GM21786 (cell line): ENCODE measurements at regions not wholly inside any gene's neighbourhood (a gene's known extent, or its start where the extent isn't known, plus 50 kb on each side); places are given as distances from the start of the nearest gene placed in this dataset.
"Not testable (repeated sequence)": the region's sequence is repeated elsewhere in the genome, so short reads cannot be mapped to it uniquely, and the experiment has no call there.

Source experiments
- ATAC-seq: cut with Tn5 transposase; IDR thresholded peaks from one replicate; pipeline ENCODE4 v1.9.1; 2021; ENCODE audit not compliant: unreplicated experiment

- ATAC-seq = no peak
These were observed 1303.7 kb upstream of the IGFBP7 start for GRCh38 chr4:58413849-58414248.

GRCh38 chr4:58411904-58412303 is 1301.7 kb upstream of the IGFBP7 start:
- no peak for ATAC-seq

DNA sequence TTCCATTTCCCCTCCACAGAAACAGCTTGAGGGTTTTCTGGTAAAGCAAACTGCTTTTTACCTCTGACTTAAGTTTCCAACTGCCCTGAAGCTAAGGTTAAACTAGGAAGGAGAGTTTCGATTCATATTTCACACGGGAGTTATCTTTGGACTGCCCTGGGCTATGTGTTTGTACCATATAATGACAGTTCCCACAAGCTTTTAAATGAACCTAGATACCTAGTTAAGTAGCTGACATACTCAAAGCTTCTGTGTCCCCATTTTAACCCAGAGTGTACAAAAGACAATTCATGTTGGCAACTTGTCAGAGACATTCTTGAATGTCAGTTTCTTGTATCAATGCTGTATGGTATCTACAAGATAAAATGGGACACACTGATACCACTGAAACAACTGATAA is 1296.6 kb upstream of the IGFBP7 start:
- ATAC-seq = no peak

- ATAC-seq = no peak
These were observed 1258.0 kb upstream of the IGFBP7 start for GRCh38 chr4:58368221-58368620.

- no peak for ATAC-seq
These were observed 1250.4 kb upstream of the IGFBP7 start for GRCh38 chr4:58360354-58361133.

DNA sequence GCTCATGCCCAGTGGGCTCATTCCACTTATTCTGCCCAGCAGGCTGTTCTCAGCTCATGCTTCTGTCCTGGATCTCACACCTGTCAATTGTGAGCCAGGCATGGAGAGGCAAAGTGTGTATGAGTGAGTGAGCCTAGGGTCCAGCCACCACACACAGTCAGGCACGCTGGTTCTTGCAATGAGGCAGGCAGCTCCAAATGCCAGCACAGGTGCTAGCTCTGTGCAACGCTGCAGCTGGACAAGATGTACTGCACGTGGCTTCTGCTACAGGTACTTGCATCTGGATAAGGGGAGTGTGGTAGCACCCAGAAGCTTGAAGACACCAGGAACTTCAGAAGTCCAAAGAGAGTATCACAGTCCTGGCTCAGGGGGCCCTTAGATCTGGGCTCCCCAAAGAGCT is 1249.4 kb upstream of the IGFBP7 start:
- no peak for ATAC-seq

GRCh38 chr4:58357947-58358346 is 1247.8 kb upstream of the IGFBP7 start:
- no peak for ATAC-seq

DNA sequence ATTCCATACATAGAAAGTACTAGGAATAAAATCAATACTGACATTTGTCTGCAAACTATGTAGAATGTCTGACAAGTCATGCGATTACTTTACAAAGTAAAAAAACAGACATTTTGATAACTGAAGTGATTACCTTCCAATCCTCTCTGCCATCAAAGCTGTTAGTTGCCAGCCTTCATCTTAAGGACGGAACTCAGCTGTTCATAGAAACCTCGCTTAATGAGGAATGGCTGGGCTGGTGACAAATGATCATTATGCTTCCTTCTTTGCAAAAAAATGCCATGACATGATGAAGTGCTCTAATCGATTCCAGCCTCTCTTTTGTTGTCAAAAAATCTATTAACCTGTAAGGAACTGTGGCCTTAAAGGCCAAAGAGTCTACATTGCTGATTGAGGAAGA is 1214.9 kb upstream of the IGFBP7 start:
- ATAC-seq = no peak

- no peak for ATAC-seq
These were observed 1203.3 kb upstream of the IGFBP7 start for GRCh38 chr4:58313444-58313843.

GRCh38 chr4:58303456-58303855 is 1193.3 kb upstream of the IGFBP7 start:
- ATAC-seq = no peak

GRCh38 chr4:58301376-58301999 is 1191.3 kb upstream of the IGFBP7 start:
- ATAC-seq = no peak

- no peak for ATAC-seq
These were observed 1176.2 kb upstream of the IGFBP7 start for GRCh38 chr4:58286335-58286734.

- ATAC-seq = not testable (repeated sequence)
These were observed 1170.7 kb upstream of the IGFBP7 start for GRCh38 chr4:58280928-58281327.

DNA sequence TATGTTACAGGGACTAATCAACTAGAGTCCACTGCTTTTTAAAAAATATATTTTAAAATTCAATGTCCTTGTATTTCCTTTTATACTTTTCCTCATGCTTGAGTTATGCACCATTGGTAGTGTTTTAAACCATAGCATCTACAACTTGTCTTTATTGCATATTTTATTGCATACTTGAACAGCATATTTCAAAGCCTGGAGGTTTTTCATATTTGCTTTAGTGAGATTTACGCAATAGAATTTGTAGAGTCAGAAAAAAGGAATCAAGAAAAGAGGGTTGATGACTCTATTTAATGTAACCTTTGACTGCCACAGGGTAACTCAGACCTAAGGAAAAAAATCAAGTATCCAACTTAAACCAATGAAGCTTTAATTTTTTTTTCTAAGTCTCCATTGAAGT is 1165.7 kb upstream of the IGFBP7 start:
- ATAC-seq = no peak

GRCh38 chr4:58274553-58274952 is 1164.4 kb upstream of the IGFBP7 start:
- ATAC-seq = no peak

- ATAC-seq = no peak
These were observed 1162.1 kb upstream of the IGFBP7 start for GRCh38 chr4:58272311-58272710.

- ATAC-seq = no peak
These were observed 1155.5 kb upstream of the IGFBP7 start for GRCh38 chr4:58265734-58266133.

DNA sequence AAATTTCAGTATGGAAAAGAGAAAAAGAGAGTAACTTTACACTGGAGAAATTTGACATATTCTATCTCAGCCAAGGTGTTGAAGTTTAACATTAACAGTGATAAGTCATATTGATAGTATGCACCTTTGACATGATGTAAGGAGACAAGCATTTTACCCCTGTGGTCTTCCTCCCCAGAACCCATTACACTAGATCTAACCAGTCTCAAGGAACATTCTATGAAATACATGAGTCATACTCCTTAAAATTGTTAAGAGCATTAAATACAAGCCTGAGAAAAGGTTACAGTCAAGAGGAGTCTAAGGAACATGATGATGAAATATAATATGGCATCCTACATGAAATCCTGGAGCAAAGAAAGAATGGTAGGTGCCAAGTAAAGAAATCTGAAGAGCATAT is 1151.3 kb upstream of the IGFBP7 start:
- no peak for ATAC-seq

- ATAC-seq = no peak
These were observed 1144.1 kb upstream of the IGFBP7 start for GRCh38 chr4:58254291-58254690.

- no peak for ATAC-seq
These were observed 1142.5 kb upstream of the IGFBP7 start for GRCh38 chr4:58252656-58253055.

DNA sequence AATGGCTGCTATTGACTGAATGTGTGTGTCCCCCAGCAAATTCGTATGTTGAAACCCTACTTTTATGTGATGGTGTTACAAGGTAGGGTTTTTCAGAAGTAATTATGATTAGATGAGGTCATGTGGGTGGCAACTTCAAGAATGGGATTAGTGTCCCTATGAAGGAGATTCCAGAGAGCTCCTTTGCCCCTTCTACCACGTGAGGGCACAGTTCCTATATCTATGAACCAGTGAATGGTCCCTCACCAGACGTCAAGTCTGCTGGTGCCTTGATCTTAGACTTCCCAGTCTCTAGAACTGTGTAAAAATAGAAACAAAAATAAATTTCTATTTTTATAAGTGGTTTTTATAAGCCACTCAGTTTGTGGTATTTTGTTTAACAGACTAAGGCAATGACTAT is 1137.6 kb upstream of the IGFBP7 start:
- ATAC-seq = no peak

DNA sequence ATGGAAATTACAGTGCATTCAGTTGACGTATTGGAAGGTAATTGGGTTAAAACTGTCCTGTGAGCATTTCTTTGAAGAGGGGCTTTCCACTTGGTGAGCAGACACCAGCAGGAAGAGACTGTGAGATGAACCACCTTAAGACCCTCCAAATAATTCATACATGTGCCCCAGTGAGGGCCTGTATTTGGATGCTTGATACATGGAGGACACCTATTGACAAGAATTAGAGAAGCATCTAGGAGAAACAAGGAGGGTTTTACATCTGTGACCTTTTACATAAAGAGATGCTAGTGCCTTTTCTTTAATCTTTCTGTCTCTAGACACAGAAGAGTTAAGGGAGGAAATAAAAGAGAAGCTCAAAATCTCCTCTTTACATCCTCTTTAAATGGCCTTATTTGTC is 1115.3 kb upstream of the IGFBP7 start:
- no peak for ATAC-seq

GRCh38 chr4:58219179-58219578 is 1109.0 kb upstream of the IGFBP7 start:
- no peak for ATAC-seq
